Testis (tissue), 2 donors: ENCODE measurements at regions not wholly inside any gene's neighbourhood (a gene's known extent, or its start where the extent isn't known, plus 50 kb on each side); places are given as distances from the start of the nearest gene placed in this dataset.

Source experiments
- CTCF ChIP-seq, 3 experiments: fragments of 450-650 bp in 2 of 3; fragments of 200-600 bp in 1 of 3; sonication (generic) in 1 of 3; IDR thresholded peaks; one replicate each; pipeline ENCODE4 v1.5.1; 2016 to 2019; ENCODE audit warnings: antibody characterized with exemption in 3 of 3, mild to moderate bottlenecking in 2 of 3, moderate library complexity in 1 of 3
- POLR2A ChIP-seq: fragments of 450-650 bp; IDR thresholded peaks from one replicate; pipeline ENCODE4 v1.6.1; 2017; ENCODE audit warnings: antibody characterized with exemption, mild to moderate bottlenecking, moderate library complexity

- TF ChIP-seq CTCF (IDR thresholded peaks at IDR 0.05) (no peak), POLR2A (no peak)
Observed at GRCh38 chr9:107540164-107540561, 50.6 kb upstream of the KLF4 start.
